ENCODE measurements at regions not wholly inside any gene's neighbourhood (a gene's known extent, or its start where the extent isn't known, plus 50 kb on each side); places are given as distances from the start of the nearest gene placed in this dataset.

GRCh38 chr16:66266436-66267291 is 99.8 kb upstream of the CDH5 start:
- H3K4me3 ChIP-seq (ENCODE audit: insufficient read depth, low read depth, low read length, poor library complexity, severe bottlenecking): no peak overlapping the region
- H3K27ac ChIP-seq (ENCODE audit: insufficient read depth, low read length, poor library complexity, severe bottlenecking): no peak overlapping the region
- peaks cover 5% of the 10 kb centered on the region for H3K4me1 ChIP-seq (ENCODE audit: control insufficient read depth, insufficient read depth, low read length, poor library complexity, severe bottlenecking)
- H3K27me3 ChIP-seq (replicated peaks; ENCODE audit: control insufficient read depth, insufficient read depth, low read length, poor library complexity, severe bottlenecking): peaks cover 10% of the 10 kb centered on the region
- no peaks in the 10 kb centered on the region for H3K9me3 ChIP-seq (ENCODE audit: control insufficient read depth, low read length)
- no peak for DNase-seq
- no peaks in the 10 kb centered on the region for H3K36me3 ChIP-seq (ENCODE audit: control insufficient read depth, insufficient read depth, low read length)

GRCh38 chr16:66265556-66266141 is 100.8 kb upstream of the CDH5 start:
- no peak overlapping the region for H3K4me3 ChIP-seq (ENCODE audit: insufficient read depth, low read depth, low read length, poor library complexity, severe bottlenecking)
- H3K27ac ChIP-seq (ENCODE audit: insufficient read depth, low read length, poor library complexity, severe bottlenecking): no peak overlapping the region
- H3K4me1 ChIP-seq (ENCODE audit: control insufficient read depth, insufficient read depth, low read length, poor library complexity, severe bottlenecking): peaks cover 4% of the 10 kb centered on the region
- no peaks in the 10 kb centered on the region for H3K36me3 ChIP-seq (ENCODE audit: control insufficient read depth, insufficient read depth, low read length)
- H3K27me3 ChIP-seq (replicated peaks; ENCODE audit: control insufficient read depth, insufficient read depth, low read length, poor library complexity, severe bottlenecking): peaks cover 8% of the 10 kb centered on the region
- DNase-seq: no peak
- no peaks in the 10 kb centered on the region for H3K9me3 ChIP-seq (ENCODE audit: control insufficient read depth, low read length)

GRCh38 chr16:66265048-66265415 is 101.5 kb upstream of the CDH5 start:
- Histone ChIP-seq H3K27ac (ENCODE audit: insufficient read depth, low read length, poor library complexity, severe bottlenecking) (no peak overlapping the region), H3K4me3 (ENCODE audit: insufficient read depth, low read depth, low read length, poor library complexity, severe bottlenecking) (no peak overlapping the region), H3K27me3 (replicated peaks; ENCODE audit: control insufficient read depth, insufficient read depth, low read length, poor library complexity, severe bottlenecking) (peaks cover 8% of the 10 kb centered on the region), H3K9me3 (ENCODE audit: control insufficient read depth, low read length) (no peaks in the 10 kb centered on the region), H3K36me3 (ENCODE audit: control insufficient read depth, insufficient read depth, low read length) (no peaks in the 10 kb centered on the region), H3K4me1 (ENCODE audit: control insufficient read depth, insufficient read depth, low read length, poor library complexity, severe bottlenecking) (no peaks in the 10 kb centered on the region)
- no peak for DNase-seq

GRCh38 chr16:66264311-66265047 is 102.0 kb upstream of the CDH5 start:
- Histone ChIP-seq H3K27ac (ENCODE audit: insufficient read depth, low read length, poor library complexity, severe bottlenecking) (no peak overlapping the region), H3K4me1 (ENCODE audit: control insufficient read depth, insufficient read depth, low read length, poor library complexity, severe bottlenecking) (no peaks in the 10 kb centered on the region), H3K9me3 (ENCODE audit: control insufficient read depth, low read length) (no peaks in the 10 kb centered on the region), H3K27me3 (replicated peaks; ENCODE audit: control insufficient read depth, insufficient read depth, low read length, poor library complexity, severe bottlenecking) (peaks cover 8% of the 10 kb centered on the region), H3K4me3 (ENCODE audit: insufficient read depth, low read depth, low read length, poor library complexity, severe bottlenecking) (no peak overlapping the region), H3K36me3 (ENCODE audit: control insufficient read depth, insufficient read depth, low read length) (no peaks in the 10 kb centered on the region)
- no peak for DNase-seq

GRCh38 chr16:66263973-66264310 is 102.5 kb upstream of the CDH5 start:
- Histone ChIP-seq H3K27ac (ENCODE audit: insufficient read depth, low read length, poor library complexity, severe bottlenecking) (no peak overlapping the region), H3K4me1 (ENCODE audit: control insufficient read depth, insufficient read depth, low read length, poor library complexity, severe bottlenecking) (no peaks in the 10 kb centered on the region), H3K27me3 (replicated peaks; ENCODE audit: control insufficient read depth, insufficient read depth, low read length, poor library complexity, severe bottlenecking) (peaks cover 8% of the 10 kb centered on the region), H3K36me3 (ENCODE audit: control insufficient read depth, insufficient read depth, low read length) (no peaks in the 10 kb centered on the region), H3K9me3 (ENCODE audit: control insufficient read depth, low read length) (no peaks in the 10 kb centered on the region), H3K4me3 (ENCODE audit: insufficient read depth, low read depth, low read length, poor library complexity, severe bottlenecking) (no peak overlapping the region)
- no peak for DNase-seq

GRCh38 chr16:66263168-66263972 is 103.1 kb upstream of the CDH5 start:
- Histone ChIP-seq H3K4me3 (ENCODE audit: insufficient read depth, low read depth, low read length, poor library complexity, severe bottlenecking) (no peak overlapping the region), H3K9me3 (ENCODE audit: control insufficient read depth, low read length) (no peaks in the 10 kb centered on the region), H3K36me3 (ENCODE audit: control insufficient read depth, insufficient read depth, low read length) (no peaks in the 10 kb centered on the region), H3K4me1 (ENCODE audit: control insufficient read depth, insufficient read depth, low read length, poor library complexity, severe bottlenecking) (no peaks in the 10 kb centered on the region), H3K27ac (ENCODE audit: insufficient read depth, low read length, poor library complexity, severe bottlenecking) (no peak overlapping the region), H3K27me3 (replicated peaks; ENCODE audit: control insufficient read depth, insufficient read depth, low read length, poor library complexity, severe bottlenecking) (peaks cover 8% of the 10 kb centered on the region)
- no peak for DNase-seq

- Histone ChIP-seq H3K9me3 (ENCODE audit: control insufficient read depth, low read length) (no peaks in the 10 kb centered on the region), H3K27me3 (replicated peaks; ENCODE audit: control insufficient read depth, insufficient read depth, low read length, poor library complexity, severe bottlenecking) (peaks cover 8% of the 10 kb centered on the region), H3K27ac (ENCODE audit: insufficient read depth, low read length, poor library complexity, severe bottlenecking) (no peak overlapping the region), H3K4me1 (ENCODE audit: control insufficient read depth, insufficient read depth, low read length, poor library complexity, severe bottlenecking) (no peaks in the 10 kb centered on the region), H3K36me3 (ENCODE audit: control insufficient read depth, insufficient read depth, low read length) (no peaks in the 10 kb centered on the region), H3K4me3 (ENCODE audit: insufficient read depth, low read depth, low read length, poor library complexity, severe bottlenecking) (no peak overlapping the region)
- no peak for DNase-seq
Measured at GRCh38 chr16:66262253-66263167, 104.0 kb upstream of the CDH5 start.

- no peaks in the 10 kb centered on the region for H3K9me3 ChIP-seq (ENCODE audit: control insufficient read depth, low read length)
- no peak overlapping the region for H3K4me3 ChIP-seq (ENCODE audit: insufficient read depth, low read depth, low read length, poor library complexity, severe bottlenecking)
- H3K27ac ChIP-seq (ENCODE audit: insufficient read depth, low read length, poor library complexity, severe bottlenecking): no peak overlapping the region
- no peak for DNase-seq
- H3K36me3 ChIP-seq (ENCODE audit: control insufficient read depth, insufficient read depth, low read length): no peaks in the 10 kb centered on the region
- no peaks in the 10 kb centered on the region for H3K4me1 ChIP-seq (ENCODE audit: control insufficient read depth, insufficient read depth, low read length, poor library complexity, severe bottlenecking)
- H3K27me3 ChIP-seq (replicated peaks; ENCODE audit: control insufficient read depth, insufficient read depth, low read length, poor library complexity, severe bottlenecking): peaks cover 8% of the 10 kb centered on the region
Measured at GRCh38 chr16:66261826-66262225, 104.7 kb upstream of the CDH5 start.
